ENCODE measurements at regions not wholly inside any gene's neighbourhood (a gene's known extent, or its start where the extent isn't known, plus 50 kb on each side); places are given as distances from the start of the nearest gene placed in this dataset.

DNA sequence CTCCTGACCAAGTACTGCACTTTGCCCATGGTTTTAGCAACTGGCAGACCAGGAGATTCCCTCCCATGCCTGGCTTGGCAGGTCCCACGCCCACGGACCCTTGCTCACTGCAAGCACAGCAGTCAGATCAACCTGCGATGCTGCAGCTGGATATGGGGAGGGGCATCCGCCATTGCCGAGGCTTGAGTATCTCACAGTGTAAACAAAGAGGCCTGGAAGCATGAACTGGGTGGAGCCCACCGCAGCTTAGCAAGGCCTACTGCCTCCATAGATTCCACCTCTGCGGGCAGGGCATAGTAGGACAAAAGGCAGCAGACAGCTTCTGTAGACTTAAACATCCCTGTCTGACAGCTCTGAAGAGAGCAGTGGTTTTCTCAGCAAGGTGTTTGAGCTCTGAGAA is 479.8 kb downstream of the FUT8 start:
- no peak for TF ChIP-seq POLR2A (IDR thresholded peaks at IDR 0.05; ENCODE audit: low read length)
- no peak for TF ChIP-seq GATA1 (IDR thresholded peaks at IDR 0.05; ENCODE audit: low read depth, low read length)

All from erythroblast (primary cell).